ENCODE measurements at regions not wholly inside any gene's neighbourhood (a gene's known extent, or its start where the extent isn't known, plus 50 kb on each side); places are given as distances from the start of the nearest gene placed in this dataset.
"Not testable (repeated sequence)": the region's sequence is repeated elsewhere in the genome, so short reads cannot be mapped to it uniquely, and the experiment has no call there.

DNA sequence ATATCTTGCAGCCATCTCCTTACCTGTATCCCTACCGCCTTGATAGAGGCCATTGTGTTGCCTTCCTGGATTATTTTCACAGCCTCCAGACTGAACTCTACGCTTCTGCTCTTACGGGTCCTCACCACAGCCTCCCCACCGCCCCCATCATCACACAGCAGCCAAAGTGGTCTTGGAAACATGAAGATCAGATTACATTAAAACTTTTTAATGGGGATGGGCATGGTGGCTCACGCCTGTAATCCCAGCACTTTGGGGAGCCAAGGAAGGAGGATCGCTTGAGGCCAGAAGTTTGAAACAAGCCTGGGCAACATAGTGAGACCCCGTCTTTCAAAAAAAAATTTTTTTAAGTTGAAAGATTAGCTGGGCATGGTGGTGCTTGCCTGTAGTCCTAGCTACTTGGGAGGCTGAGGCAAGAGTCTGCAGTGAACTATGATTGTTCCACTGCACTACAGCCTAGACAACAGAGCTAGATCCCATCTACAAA is 150.5 kb downstream of the NPIPB5 start:
- Histone ChIP-seq H3K36me3 (ENCODE audit: control insufficient read depth, low read length) (no peaks in the 10 kb centered on the region), H3K27ac (ENCODE audit: low read depth, low read length) (no peak overlapping the region), H3K9me3 (ENCODE audit: control insufficient read depth, insufficient read depth, low read length) (no peaks in the 10 kb centered on the region), H3K27me3 (ENCODE audit: control insufficient read depth, low read length) (peaks cover 4% of the 10 kb centered on the region; the same call in 1 of the 2 replicates), H3K79me2 (ENCODE audit: control insufficient read depth, low read length) (no peaks in the 10 kb centered on the region), H3F3A (ENCODE audit: control insufficient read depth, insufficient read depth) (no peaks in the 10 kb centered on the region), H3K4me1 (ENCODE audit: control insufficient read depth, low read length) (0 out of 2 replicates have a peak, but pooled peaks cover 3% of the 10 kb centered on the region), H3K4me3 (ENCODE audit: low read length) (no peak overlapping the region), H3K9me2 (replicated peaks; ENCODE audit: control insufficient read depth, low read length) (no peaks in the 10 kb centered on the region), H3K4me2 (ENCODE audit: low read length) (no peak overlapping the region), H4K20me1 (ENCODE audit: control insufficient read depth, insufficient read depth, low read depth, low read length) (no peaks in the 10 kb centered on the region)
- TF ChIP-seq EZH2phosphoT487 (IDR thresholded peaks at IDR 0.05; ENCODE audit: borderline replicate concordance, low read length), result no peak
- TF ChIP-seq, protein P1, sequence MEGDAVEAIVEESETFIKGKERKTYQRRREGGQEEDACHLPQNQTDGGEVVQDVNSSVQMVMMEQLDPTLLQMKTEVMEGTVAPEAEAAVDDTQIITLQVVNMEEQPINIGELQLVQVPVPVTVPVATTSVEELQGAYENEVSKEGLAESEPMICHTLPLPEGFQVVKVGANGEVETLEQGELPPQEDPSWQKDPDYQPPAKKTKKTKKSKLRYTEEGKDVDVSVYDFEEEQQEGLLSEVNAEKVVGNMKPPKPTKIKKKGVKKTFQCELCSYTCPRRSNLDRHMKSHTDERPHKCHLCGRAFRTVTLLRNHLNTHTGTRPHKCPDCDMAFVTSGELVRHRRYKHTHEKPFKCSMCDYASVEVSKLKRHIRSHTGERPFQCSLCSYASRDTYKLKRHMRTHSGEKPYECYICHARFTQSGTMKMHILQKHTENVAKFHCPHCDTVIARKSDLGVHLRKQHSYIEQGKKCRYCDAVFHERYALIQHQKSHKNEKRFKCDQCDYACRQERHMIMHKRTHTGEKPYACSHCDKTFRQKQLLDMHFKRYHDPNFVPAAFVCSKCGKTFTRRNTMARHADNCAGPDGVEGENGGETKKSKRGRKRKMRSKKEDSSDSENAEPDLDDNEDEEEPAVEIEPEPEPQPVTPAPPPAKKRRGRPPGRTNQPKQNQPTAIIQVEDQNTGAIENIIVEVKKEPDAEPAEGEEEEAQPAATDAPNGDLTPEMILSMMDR (IDR thresholded peaks at IDR 0.05; ENCODE audit: low read depth, low read length, poor library complexity, severe bottlenecking), result no peak

DNA sequence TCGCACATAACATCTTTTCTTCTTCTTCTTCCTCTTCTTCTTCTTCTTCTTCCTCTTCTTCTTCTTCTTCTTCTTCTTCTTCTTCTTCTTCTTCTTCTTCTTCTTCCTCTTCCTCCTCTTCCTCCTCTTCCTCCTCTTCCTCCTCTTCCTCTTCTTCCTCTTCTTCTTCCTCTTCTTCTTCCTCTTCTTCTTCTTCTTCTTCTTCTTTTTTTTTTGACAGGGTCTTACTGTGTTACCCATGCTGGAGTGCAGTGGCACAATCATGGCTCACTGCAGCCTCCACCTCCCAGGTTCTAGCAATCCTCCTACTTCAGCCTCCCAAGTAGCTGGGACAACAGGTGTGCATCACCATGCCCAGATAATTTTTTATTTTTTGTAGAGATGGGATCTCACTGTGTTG is 151.0 kb upstream of the HS3ST2 start:
- H3K27ac ChIP-seq (ENCODE audit: low read depth, low read length); H3K27me3 ChIP-seq (ENCODE audit: control insufficient read depth, low read length); H3K79me2 ChIP-seq (ENCODE audit: control insufficient read depth, low read length): not testable (repeated sequence)

DNA sequence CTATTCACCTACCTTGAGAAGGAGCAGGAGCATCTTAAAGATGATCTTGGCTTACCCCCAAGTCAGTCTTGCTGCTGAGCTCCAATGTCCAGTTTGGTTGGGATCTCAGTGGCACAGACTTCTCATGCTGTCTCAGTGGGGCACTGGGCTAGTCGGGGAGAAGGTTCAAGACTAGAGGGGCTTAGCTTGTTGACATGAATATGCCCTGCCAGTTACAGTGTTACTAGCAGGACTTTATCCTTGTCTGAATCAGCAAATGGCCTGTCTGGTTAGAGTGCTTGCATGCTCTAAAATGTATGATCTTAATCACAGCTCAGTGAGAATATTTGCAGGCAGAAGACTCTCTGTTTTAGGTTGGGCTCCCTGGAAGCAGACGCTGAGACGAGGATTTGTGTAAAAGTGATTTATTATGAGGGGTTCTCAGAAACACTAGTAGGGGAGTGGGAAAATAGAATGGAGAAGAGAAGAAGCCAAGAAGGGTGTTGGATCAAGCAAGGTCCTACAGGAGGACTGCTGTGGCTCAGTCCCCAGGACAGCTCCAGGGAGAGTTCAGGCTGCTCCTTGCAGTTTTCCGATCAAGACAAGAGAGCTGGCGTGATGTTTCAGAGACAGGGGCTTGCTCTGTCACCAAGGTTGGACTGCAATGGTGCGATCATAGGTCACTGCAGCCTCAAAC is 150.4 kb upstream of the HS3ST2 start:
- no peaks in the 10 kb centered on the region for H3K79me2 ChIP-seq (ENCODE audit: control insufficient read depth, low read length)
- no peaks in the 10 kb centered on the region for H3K36me3 ChIP-seq (ENCODE audit: control insufficient read depth, low read length)
- H3K27me3 ChIP-seq (ENCODE audit: control insufficient read depth, low read length), result peaks cover 4% of the 10 kb centered on the region; the same call in 1 of the 2 replicates
- no peak overlapping the region for H3K4me2 ChIP-seq (ENCODE audit: low read length)
- 0 out of 2 replicates have a peak, but pooled peaks cover 3% of the 10 kb centered on the region for H3K4me1 ChIP-seq (ENCODE audit: control insufficient read depth, low read length)
- H3F3A ChIP-seq (ENCODE audit: control insufficient read depth, insufficient read depth), result no peaks in the 10 kb centered on the region
- H3K27ac ChIP-seq (ENCODE audit: low read depth, low read length), result no peak overlapping the region
- H3K9me2 ChIP-seq (replicated peaks; ENCODE audit: control insufficient read depth, low read length), result no peaks in the 10 kb centered on the region
- H3K4me3 ChIP-seq (ENCODE audit: low read length), result no peak overlapping the region
- TF ChIP-seq, protein P1 (IDR thresholded peaks at IDR 0.05; ENCODE audit: low read depth, low read length, poor library complexity, severe bottlenecking), result no peak
- no peak for TF ChIP-seq EZH2phosphoT487 (IDR thresholded peaks at IDR 0.05; ENCODE audit: borderline replicate concordance, low read length)
- no peaks in the 10 kb centered on the region for H3K9me3 ChIP-seq (ENCODE audit: control insufficient read depth, insufficient read depth, low read length)
- no peaks in the 10 kb centered on the region for H4K20me1 ChIP-seq (ENCODE audit: control insufficient read depth, insufficient read depth, low read depth, low read length)

More for the DNA sequence above, 151.0 kb upstream of the HS3ST2 start:
- H3K4me3 ChIP-seq (ENCODE audit: low read length); H3K36me3 ChIP-seq (ENCODE audit: control insufficient read depth, low read length); H3K9me2 ChIP-seq (replicated peaks; ENCODE audit: control insufficient read depth, low read length); H3K4me2 ChIP-seq (ENCODE audit: low read length); H3F3A ChIP-seq (ENCODE audit: control insufficient read depth, insufficient read depth); H3K4me1 ChIP-seq (ENCODE audit: control insufficient read depth, low read length); H4K20me1 ChIP-seq (ENCODE audit: control insufficient read depth, insufficient read depth, low read depth, low read length); H3K9me3 ChIP-seq (ENCODE audit: control insufficient read depth, insufficient read depth, low read length): not testable (repeated sequence)

DNA sequence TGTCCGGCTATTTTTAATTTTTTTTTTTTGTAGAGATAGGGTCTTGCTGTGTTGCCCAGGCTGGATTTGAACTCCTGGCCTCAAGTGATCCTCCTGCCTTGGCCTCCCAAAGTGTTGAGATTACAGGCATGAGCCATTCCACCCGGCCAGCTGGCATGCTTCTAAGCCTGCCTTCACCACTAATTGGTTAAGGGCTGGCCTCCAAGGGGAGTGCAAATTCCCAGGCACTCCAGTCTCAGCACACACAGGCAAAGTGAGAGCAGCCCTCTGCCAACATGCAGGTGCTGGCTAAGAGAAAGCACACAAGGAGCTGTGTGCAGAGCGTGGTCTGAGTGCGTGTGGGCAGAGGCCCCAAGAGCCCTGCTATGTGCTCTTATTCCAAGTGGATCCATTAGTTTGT is 149.8 kb upstream of the HS3ST2 start:
- H3F3A ChIP-seq (ENCODE audit: control insufficient read depth, insufficient read depth), result no peaks in the 10 kb centered on the region
- 0 out of 2 replicates have a peak, but pooled peaks cover 3% of the 10 kb centered on the region for H3K4me1 ChIP-seq (ENCODE audit: control insufficient read depth, low read length)
- no peaks in the 10 kb centered on the region for H3K9me2 ChIP-seq (replicated peaks; ENCODE audit: control insufficient read depth, low read length)
- H3K9me3 ChIP-seq (ENCODE audit: control insufficient read depth, insufficient read depth, low read length), result no peaks in the 10 kb centered on the region
- H3K79me2 ChIP-seq (ENCODE audit: control insufficient read depth, low read length), result no peaks in the 10 kb centered on the region
- H3K27me3 ChIP-seq (ENCODE audit: control insufficient read depth, low read length), result peaks cover 4% of the 10 kb centered on the region; the same call in 1 of the 2 replicates
- TF ChIP-seq EZH2phosphoT487 (IDR thresholded peaks at IDR 0.05; ENCODE audit: borderline replicate concordance, low read length), result no peak
- TF ChIP-seq, protein P1 (IDR thresholded peaks at IDR 0.05; ENCODE audit: low read depth, low read length, poor library complexity, severe bottlenecking), result no peak
- no peak overlapping the region for H3K4me3 ChIP-seq (ENCODE audit: low read length)
- no peaks in the 10 kb centered on the region for H4K20me1 ChIP-seq (ENCODE audit: control insufficient read depth, insufficient read depth, low read depth, low read length)
- H3K36me3 ChIP-seq (ENCODE audit: control insufficient read depth, low read length), result no peaks in the 10 kb centered on the region
- no peak overlapping the region for H3K4me2 ChIP-seq (ENCODE audit: low read length)
- no peak overlapping the region for H3K27ac ChIP-seq (ENCODE audit: low read depth, low read length)
